ENCODE measurements at regions not wholly inside any gene's neighbourhood (a gene's known extent, or its start where the extent isn't known, plus 50 kb on each side); places are given as distances from the start of the nearest gene placed in this dataset.

GRCh38 chr3:110878692-110879091 lies 192.9 kb upstream of the NECTIN3 start:
- no peak overlapping the region for H3K4me3 ChIP-seq (replicated peaks; ENCODE audit: insufficient read depth, low read length)
- no peaks in the 10 kb centered on the region for H3K27me3 ChIP-seq (ENCODE audit: insufficient read depth, poor library complexity, severe bottlenecking)
- no peak for DNase-seq (ENCODE audit: low read depth in 1 of 2, low spot score in 1 of 2)
- no peak overlapping the region for H3K27ac ChIP-seq (replicated peaks)
- TF ChIP-seq GABPA (IDR thresholded peaks at IDR 0.05; ENCODE audit: low read depth) (no peak), REST (IDR thresholded peaks at IDR 0.05; ENCODE audit: insufficient replicate concordance, low read depth) (no peak), POLR2AphosphoS5 (IDR thresholded peaks at IDR 0.05; ENCODE audit: low read depth) (no peak), SPI1 (IDR thresholded peaks at IDR 0.05; ENCODE audit: borderline replicate concordance, low read depth) (no peak)
- TF ChIP-seq, protein P1, sequence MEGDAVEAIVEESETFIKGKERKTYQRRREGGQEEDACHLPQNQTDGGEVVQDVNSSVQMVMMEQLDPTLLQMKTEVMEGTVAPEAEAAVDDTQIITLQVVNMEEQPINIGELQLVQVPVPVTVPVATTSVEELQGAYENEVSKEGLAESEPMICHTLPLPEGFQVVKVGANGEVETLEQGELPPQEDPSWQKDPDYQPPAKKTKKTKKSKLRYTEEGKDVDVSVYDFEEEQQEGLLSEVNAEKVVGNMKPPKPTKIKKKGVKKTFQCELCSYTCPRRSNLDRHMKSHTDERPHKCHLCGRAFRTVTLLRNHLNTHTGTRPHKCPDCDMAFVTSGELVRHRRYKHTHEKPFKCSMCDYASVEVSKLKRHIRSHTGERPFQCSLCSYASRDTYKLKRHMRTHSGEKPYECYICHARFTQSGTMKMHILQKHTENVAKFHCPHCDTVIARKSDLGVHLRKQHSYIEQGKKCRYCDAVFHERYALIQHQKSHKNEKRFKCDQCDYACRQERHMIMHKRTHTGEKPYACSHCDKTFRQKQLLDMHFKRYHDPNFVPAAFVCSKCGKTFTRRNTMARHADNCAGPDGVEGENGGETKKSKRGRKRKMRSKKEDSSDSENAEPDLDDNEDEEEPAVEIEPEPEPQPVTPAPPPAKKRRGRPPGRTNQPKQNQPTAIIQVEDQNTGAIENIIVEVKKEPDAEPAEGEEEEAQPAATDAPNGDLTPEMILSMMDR (IDR thresholded peaks at IDR 0.05; ENCODE audit: insufficient read depth, low read length) = no peak

DNA sequence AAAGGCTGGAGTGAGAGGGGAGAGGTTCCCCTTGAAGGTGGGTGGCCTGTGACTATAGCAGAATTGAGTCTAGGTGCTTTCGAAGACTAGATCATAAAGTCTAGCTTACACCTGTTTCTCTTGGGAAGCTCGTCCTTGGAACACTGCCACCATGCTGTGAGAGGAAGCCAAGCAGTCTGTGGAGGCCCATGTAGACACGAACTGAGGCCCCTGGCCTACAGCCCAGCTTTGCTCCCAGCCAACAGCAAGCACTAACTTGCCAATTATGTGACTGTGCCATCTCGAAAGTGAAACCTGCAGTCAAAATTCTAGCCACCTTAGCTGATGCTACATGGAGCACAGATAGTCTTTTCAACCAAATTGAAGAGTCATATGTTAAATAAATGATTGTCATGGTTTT lies 190.5 kb upstream of the NECTIN3 start:
- TF ChIP-seq SPI1 (IDR thresholded peaks at IDR 0.05; ENCODE audit: borderline replicate concordance, low read depth) = no peak
- no peak for TF ChIP-seq GABPA (IDR thresholded peaks at IDR 0.05; ENCODE audit: low read depth)
- no peak for TF ChIP-seq REST (IDR thresholded peaks at IDR 0.05; ENCODE audit: insufficient replicate concordance, low read depth)
- TF ChIP-seq, protein P1 (IDR thresholded peaks at IDR 0.05; ENCODE audit: insufficient read depth, low read length) = no peak
- TF ChIP-seq POLR2AphosphoS5 (IDR thresholded peaks at IDR 0.05; ENCODE audit: low read depth) = no peak
- Histone ChIP-seq H3K4me3 (replicated peaks; ENCODE audit: insufficient read depth, low read length) (no peak overlapping the region), H3K27ac (replicated peaks) (no peak overlapping the region), H3K27me3 (ENCODE audit: insufficient read depth, poor library complexity, severe bottlenecking) (no peaks in the 10 kb centered on the region)
- peak in 1 of 2 experiments; percentile 7 for DNase-seq (ENCODE audit: low read depth in 1 of 2, low spot score in 1 of 2)

- H3K27me3 ChIP-seq (ENCODE audit: insufficient read depth, poor library complexity, severe bottlenecking) = no peaks in the 10 kb centered on the region
- no peak for DNase-seq (ENCODE audit: low read depth in 1 of 2, low spot score in 1 of 2)
- no peak overlapping the region for H3K4me3 ChIP-seq (replicated peaks; ENCODE audit: insufficient read depth, low read length)
- H3K27ac ChIP-seq (replicated peaks) = no peak overlapping the region
- TF ChIP-seq REST (IDR thresholded peaks at IDR 0.05; ENCODE audit: insufficient replicate concordance, low read depth) (no peak), POLR2AphosphoS5 (IDR thresholded peaks at IDR 0.05; ENCODE audit: low read depth) (no peak), SPI1 (IDR thresholded peaks at IDR 0.05; ENCODE audit: borderline replicate concordance, low read depth) (no peak), GABPA (IDR thresholded peaks at IDR 0.05; ENCODE audit: low read depth) (no peak)
- TF ChIP-seq, protein P1 (IDR thresholded peaks at IDR 0.05; ENCODE audit: insufficient read depth, low read length) = no peak
Measured at GRCh38 chr3:110886222-110886893, 185.3 kb upstream of the NECTIN3 start.
